Fibroblast of gingiva (primary cell): ENCODE measurements at regions not wholly inside any gene's neighbourhood (a gene's known extent, or its start where the extent isn't known, plus 50 kb on each side); places are given as distances from the start of the nearest gene placed in this dataset.
"Not testable (repeated sequence)": the region's sequence is repeated elsewhere in the genome, so short reads cannot be mapped to it uniquely, and the experiment has no call there.

Experiments
- DNase-seq: peaks from one replicate; pipeline ENCODE4 v3.0.0-alpha.2; 2011; ENCODE audit warnings: low read depth

- DNase-seq, result no peak
These were observed 430.6 kb upstream of the NRG3 start for GRCh38 chr10:81444242-81444929.

- DNase-seq, result no peak
These were observed 424.3 kb upstream of the NRG3 start for GRCh38 chr10:81450651-81451050.

GRCh38 chr10:81472927-81473470 is 402.0 kb upstream of the NRG3 start:
- no peak for DNase-seq

DNA sequence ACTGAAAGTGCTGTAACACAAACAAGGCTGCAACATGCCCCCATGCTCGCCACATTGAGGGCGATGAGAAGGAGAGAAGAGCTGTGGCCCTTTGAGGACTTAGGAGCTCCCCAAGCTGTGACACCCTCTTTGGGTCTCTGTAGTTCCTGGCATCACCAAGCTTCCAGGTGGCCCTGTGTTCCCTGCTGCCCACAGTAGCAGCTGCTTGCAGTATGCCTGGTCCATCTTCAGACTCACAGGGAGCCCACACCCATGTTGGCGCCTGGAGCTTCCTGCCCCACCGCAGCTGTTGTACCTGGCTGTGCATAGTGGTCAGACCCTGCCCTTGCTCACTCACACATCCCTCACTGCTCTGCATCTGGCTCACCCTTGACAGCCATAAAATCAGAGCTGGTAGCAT is 401.2 kb upstream of the NRG3 start:
- DNase-seq, result no peak

DNA sequence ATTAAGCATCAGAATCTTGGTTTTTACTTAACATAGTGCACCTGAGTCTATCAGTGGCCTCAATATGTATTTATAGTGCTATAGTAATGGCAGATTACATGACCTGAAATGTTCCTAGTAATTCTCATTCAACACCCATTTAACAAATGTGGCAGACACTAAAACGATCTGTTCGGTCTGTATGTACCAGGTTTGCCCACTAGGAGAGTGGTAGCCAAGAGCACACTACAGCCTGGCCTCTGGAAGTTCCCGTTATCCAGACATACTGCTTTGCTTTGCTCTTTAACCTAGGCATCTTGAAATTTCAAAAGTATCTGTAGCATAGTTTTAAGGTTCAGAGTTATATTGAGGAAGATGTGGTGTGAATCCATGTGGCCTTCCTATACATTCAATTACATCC is 395.7 kb upstream of the NRG3 start:
- DNase-seq, result no peak

DNA sequence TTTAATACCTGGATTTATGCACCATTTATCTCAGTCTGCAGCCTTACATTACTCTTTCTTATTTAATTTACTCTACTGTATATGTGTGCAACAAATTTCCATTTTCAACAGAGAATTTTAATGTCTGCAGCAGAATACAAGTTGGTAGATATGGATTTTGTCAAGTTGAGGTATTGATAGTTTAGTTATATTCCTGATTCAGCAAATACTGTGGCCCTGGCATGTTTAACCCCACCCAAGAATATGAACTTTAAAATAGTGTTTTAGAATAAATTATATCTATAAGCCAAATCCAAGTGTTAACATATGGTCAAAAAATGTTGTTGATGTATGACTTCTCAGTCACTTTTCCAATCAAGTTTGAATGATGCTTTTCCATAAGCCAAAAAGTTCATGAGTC is 378.4 kb upstream of the NRG3 start:
- DNase-seq, result no peak

DNA sequence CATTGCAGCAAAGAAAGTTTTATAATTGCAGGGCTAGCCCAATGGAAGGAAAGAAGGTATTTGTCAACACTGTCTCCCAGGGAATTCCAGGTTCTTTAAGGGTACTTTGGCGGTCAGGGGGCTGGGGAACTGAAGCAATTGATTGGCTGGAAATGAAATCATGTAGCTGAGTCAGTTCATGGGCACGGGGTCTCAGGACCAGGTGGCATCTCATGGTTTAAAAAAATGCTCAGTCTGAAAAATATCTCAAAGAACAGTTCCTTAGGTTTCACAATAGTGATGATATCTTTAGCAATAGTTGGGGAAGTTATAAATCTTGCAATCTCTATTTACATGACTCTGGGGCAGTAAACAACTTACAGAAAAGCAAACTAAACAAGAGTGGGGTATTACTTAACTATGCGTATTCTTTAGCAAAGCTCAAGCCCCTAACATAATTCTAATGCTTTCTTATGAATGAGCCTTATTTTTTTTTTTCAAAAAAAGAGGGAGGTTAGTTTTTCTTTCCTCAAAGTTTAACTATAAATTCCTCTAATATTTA is 376.9 kb upstream of the NRG3 start:
- no peak for DNase-seq

DNA sequence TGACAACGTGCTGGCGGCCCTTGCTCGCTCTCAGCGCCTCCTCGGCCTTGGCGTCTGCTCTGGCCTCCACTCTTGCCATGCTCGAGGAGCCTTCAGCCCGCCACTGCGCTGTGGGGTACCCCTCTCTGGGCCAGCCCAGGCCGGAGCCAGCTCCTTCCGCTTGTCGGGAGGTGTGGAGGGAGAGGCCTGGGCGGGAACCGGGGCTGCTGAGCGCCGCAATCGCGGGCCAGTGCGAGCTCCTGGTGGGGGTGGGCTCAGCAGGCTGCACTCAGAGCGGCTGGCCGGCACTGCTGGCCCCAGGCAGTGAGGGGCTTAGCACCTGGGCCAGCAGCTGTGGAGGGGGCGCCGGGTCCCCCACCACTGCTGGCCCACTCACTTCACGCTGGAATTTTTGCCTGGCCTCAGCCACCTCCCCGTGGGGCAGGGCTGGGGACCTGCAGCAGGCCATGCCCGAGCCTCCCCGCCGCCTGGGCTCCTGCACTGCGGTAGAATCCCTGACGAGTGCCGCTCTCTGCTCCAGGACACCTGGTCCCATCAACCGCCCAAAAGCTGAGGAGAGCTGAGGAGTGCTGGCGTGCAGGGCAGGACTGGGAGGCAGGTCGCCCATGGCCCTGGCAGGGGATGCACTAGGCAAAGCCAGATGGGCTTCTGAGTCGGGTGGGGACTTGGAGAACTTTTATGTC is 372.2 kb upstream of the NRG3 start:
- DNase-seq, result no peak

DNA sequence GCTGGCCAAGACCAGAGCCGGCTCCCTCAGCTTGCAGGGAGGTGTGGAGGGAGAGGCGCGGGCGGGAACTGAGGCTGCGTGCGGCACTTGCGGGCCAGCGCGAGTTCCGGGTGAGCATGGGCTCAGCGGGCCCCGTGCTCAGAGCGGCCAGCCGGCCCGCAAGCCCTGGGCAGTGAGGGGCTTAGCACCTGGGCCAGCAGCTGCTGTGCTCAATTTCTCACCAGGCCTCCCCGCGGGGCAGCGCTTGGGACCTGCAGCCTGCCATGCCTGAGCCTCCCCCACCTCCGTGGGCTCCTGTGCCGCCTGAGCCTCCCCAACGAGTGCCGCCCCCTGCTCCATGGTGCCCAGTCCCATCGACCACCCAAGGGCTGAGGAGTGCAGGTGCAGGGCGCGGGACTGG is 369.2 kb upstream of the NRG3 start:
- DNase-seq, result not testable (repeated sequence)

DNA sequence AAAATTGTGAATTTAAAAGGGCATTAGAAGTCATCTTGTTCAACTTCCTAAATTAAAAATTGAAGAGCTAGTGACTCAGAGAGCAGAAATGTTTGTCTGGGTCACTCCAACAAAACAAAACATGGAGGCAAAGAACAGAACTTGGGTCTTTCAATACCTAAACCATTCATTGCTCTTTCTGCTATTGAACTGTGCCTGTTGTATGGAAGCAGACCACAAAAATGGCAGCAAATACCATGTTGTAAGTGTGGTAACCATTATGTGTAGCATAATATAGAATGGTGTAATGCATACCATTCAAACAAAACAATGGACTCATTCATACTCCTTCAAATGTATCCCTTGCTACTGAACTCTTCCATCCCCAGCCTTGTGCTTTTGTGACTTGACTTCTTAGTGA is 360.2 kb upstream of the NRG3 start:
- DNase-seq, result no peak

- DNase-seq, result no peak
These were observed 354.3 kb upstream of the NRG3 start for GRCh38 chr10:81520688-81521087.

GRCh38 chr10:81524467-81524866 is 350.5 kb upstream of the NRG3 start:
- DNase-seq, result no peak

GRCh38 chr10:81532403-81532802 is 342.6 kb upstream of the NRG3 start:
- no peak for DNase-seq

- no peak for DNase-seq
These were observed 340.0 kb upstream of the NRG3 start for GRCh38 chr10:81534991-81535390.

- DNase-seq, result no peak
These were observed 333.5 kb upstream of the NRG3 start for GRCh38 chr10:81541517-81541916.

GRCh38 chr10:81546243-81546642 is 328.8 kb upstream of the NRG3 start:
- no peak for DNase-seq

- DNase-seq, result no peak
These were observed 326.8 kb upstream of the NRG3 start for GRCh38 chr10:81548160-81548559.

DNA sequence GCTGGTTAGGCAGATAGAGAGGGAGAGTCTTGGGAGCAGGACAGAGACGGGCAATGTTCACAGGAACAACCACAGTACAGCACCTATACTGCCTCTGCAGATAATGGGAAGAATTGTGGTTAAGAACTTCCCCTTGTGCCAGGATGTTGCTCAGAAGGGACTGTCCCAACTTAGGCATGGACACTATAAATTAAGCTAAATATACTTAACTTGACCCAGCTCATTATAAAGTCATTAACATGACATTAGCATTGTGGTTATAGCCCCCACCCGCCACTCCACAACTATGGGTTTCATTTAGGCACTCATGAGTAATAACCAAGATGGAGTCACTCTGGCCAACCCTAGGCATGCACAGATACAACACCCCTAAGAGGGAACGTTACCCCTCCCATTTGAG is 310.9 kb upstream of the NRG3 start:
- DNase-seq, result no peak

GRCh38 chr10:81569488-81569887 is 305.5 kb upstream of the NRG3 start:
- no peak for DNase-seq

DNA sequence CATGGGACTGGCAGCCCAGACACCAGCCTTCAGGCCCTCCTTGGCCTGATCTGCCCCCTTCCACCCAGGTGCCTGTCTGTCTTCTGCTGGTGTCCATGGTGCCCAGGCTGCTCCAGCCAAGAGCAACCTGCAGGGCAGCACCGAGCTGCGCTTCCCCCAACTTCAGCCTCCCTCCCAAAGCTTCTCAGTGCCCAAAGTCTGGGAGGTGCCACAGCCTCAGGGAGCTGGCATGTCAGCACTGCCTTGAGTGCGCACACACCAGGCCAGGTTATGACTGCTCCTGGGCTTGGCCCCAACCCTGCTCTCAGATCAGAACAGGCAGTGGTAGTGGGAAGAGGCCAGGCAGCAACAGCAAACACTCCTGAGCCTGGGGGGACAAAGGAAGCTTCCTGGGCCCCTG is 304.6 kb upstream of the NRG3 start:
- DNase-seq, result no peak

DNA sequence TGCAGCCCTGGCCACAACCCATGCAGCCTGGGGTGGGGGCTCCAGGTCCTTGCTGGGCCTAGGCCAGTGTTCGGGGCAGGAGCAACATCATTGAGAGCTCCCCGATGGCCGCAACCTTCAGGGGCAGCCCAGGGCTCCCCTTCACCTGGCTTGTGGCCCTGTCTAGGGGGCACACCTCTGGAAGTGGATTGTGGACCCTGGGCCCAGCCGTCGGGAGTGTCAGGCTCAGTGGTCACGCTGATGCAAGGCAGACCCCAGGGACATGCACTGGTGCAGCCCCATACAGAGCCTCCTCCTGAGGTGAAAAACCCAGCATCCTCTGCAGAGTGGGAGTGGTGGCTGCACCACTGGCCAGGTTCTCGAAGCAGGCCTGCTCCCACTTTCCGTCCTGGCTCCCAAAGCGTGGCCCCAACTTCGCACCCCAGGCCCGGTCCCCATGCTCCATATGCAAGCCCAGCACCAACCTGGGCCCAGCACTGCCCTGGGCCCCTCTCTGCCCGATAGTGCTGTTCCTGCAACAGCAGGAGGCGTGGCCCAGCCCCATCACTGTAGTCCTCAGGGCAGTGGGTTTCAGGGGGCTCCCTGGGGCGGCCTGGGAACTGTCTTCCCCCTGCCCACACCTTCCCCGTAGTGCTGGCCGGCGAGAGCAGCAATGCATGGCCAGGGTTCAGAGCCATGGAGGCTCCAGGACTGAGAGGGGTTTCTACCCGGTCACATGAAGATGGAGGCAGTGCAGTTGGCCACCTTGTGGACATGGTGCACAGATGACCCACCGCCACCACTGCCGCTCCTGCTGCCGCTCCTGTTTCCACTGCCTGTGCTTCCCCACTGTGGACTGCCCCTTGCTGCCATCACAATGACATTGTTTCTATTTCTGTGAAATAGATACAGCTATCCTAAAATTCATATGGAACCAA is 303.9 kb upstream of the NRG3 start:
- DNase-seq, result no peak

GRCh38 chr10:81575036-81575435 is 300.0 kb upstream of the NRG3 start:
- no peak for DNase-seq
